ENCODE measurements at regions not wholly inside any gene's neighbourhood (a gene's known extent, or its start where the extent isn't known, plus 50 kb on each side); places are given as distances from the start of the nearest gene placed in this dataset.

DNA sequence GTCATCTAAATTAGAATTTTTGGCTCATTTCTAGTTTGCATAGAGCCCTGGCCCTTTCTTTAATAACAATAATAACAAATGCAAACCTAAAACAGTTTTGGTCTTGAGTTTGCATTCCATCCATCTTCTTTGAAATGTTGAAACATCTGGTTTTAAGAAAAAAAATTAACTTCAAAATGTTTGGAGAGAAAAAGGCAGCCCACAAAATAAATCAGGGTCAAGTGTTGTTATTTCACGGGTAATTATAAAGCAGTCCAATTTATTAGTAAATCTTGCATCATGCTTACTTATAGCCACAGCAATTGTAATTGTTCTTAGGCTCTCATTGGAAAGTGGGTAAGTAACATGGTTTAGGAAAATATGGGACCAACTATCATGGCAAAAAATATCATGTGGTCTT is 247.0 kb upstream of the MEF2C start (continued):
- TF ChIP-seq, protein P1, sequence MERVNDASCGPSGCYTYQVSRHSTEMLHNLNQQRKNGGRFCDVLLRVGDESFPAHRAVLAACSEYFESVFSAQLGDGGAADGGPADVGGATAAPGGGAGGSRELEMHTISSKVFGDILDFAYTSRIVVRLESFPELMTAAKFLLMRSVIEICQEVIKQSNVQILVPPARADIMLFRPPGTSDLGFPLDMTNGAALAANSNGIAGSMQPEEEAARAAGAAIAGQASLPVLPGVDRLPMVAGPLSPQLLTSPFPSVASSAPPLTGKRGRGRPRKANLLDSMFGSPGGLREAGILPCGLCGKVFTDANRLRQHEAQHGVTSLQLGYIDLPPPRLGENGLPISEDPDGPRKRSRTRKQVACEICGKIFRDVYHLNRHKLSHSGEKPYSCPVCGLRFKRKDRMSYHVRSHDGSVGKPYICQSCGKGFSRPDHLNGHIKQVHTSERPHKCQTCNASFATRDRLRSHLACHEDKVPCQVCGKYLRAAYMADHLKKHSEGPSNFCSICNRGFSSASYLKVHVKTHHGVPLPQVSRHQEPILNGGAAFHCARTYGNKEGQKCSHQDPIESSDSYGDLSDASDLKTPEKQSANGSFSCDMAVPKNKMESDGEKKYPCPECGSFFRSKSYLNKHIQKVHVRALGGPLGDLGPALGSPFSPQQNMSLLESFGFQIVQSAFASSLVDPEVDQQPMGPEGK (CRISPR knock-in tag; IDR thresholded peaks at IDR 0.05; ENCODE audit: borderline replicate concordance), result no peak
- TF ChIP-seq ZNF8 (CRISPR knock-in tag; IDR thresholded peaks at IDR 0.05), result no peak
- TF ChIP-seq, protein P2, sequence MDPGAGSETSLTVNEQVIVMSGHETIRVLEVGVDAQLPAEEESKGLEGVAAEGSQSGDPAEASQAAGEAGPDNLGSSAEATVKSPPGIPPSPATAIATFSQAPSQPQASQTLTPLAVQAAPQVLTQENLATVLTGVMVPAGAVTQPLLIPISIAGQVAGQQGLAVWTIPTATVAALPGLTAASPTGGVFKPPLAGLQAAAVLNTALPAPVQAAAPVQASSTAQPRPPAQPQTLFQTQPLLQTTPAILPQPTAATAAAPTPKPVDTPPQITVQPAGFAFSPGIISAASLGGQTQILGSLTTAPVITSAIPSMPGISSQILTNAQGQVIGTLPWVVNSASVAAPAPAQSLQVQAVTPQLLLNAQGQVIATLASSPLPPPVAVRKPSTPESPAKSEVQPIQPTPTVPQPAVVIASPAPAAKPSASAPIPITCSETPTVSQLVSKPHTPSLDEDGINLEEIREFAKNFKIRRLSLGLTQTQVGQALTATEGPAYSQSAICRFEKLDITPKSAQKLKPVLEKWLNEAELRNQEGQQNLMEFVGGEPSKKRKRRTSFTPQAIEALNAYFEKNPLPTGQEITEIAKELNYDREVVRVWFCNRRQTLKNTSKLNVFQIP (CRISPR knock-in tag; IDR thresholded peaks at IDR 0.05; ENCODE audit: borderline replicate concordance, low read depth), result no peak
- no peak for TF ChIP-seq PPARA (CRISPR knock-in tag; IDR thresholded peaks at IDR 0.05; ENCODE audit: borderline replicate concordance)

DNA sequence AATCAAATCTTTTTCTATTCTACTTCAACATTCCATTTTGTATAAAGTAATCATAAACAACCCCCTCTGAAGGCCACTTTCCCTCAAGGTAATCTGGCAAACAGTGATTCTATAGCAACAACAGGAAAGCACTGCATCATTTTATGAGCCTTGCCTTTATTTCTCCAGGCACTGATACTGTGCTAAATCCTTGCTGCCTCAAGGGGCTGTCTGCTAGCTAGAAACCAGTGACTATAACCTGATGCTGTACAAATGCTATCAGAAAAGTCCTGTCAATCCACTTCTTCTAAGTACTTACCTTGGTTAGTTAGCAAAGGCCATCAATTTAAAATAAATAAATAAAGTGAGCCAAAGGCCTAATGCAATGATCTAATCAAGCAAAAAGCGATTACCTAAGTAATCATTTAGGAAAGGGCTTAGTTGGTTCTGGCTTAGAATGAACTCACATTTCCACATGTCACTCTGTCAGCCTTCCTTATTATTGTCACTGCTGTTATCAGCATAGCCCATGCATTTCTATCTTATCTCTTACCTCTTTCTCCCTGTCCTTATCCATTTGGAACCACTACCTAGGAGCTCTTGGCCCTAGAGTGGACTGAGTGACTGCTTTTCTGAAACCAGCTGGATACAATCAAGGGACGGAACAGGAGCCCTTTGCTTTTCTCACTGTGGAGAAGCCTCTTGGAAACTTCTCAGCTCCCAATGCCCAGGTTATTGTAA is 246.1 kb upstream of the MEF2C start:
- no peak for ATAC-seq
- TF ChIP-seq, protein P1 (CRISPR knock-in tag; IDR thresholded peaks at IDR 0.05; ENCODE audit: borderline replicate concordance), result no peak
- no peak for TF ChIP-seq GLIS3 (CRISPR knock-in tag; IDR thresholded peaks at IDR 0.05)
- TF ChIP-seq ESRRG (CRISPR knock-in tag; IDR thresholded peaks at IDR 0.05), result no peak
- TF ChIP-seq SNAI2 (CRISPR knock-in tag; IDR thresholded peaks at IDR 0.05), result no peak
- TF ChIP-seq TOX (CRISPR knock-in tag; IDR thresholded peaks at IDR 0.05; ENCODE audit: borderline replicate concordance), result no peak

DNA sequence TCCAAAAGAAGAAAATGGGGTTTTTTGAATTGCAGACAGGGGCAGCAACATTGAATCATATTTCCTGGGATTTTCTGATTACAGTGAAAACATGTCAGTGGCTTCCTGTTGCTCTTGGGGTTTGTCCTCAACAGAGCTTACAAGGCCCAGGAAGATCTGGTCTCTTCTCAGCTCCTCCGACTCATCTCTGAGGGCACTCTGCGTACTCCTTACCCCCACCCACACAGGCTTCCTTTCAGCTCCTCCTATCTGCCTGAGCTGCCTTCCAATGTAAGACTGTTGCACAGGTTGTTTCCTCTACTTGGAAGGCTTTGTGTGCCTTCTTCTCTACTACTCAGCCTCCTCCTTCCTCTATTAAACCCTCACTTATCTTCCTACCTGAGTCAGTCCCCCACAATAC is 245.1 kb upstream of the MEF2C start:
- peak; percentile 34; the same call in 2 of the 3 replicates for ATAC-seq
- TF ChIP-seq ZC3H10 (CRISPR knock-in tag; IDR thresholded peaks at IDR 0.05) (no peak), RARB (CRISPR knock-in tag; IDR thresholded peaks at IDR 0.05) (no peak), ZFP3 (CRISPR knock-in tag; IDR thresholded peaks at IDR 0.05) (no peak), ESRRG (CRISPR knock-in tag; IDR thresholded peaks at IDR 0.05) (no peak), ZNF565 (CRISPR knock-in tag; conservative IDR thresholded peaks at IDR 0.05; ENCODE audit: low read depth) (no peak), ZNF8 (CRISPR knock-in tag; IDR thresholded peaks at IDR 0.05) (no peak), ISL1 (CRISPR knock-in tag; IDR thresholded peaks at IDR 0.05) (no peak), CSDC2 (CRISPR knock-in tag; IDR thresholded peaks at IDR 0.05) (no peak), PPARA (CRISPR knock-in tag; IDR thresholded peaks at IDR 0.05; ENCODE audit: borderline replicate concordance) (no peak), OSR1 (CRISPR knock-in tag; IDR thresholded peaks at IDR 0.05) (no peak), TCF4 (CRISPR knock-in tag; IDR thresholded peaks at IDR 0.05; ENCODE audit: borderline replicate concordance) (no peak), SNAI2 (CRISPR knock-in tag; IDR thresholded peaks at IDR 0.05) (no peak), ZNF70 (CRISPR knock-in tag; IDR thresholded peaks at IDR 0.05) (no peak), BACH2 (CRISPR knock-in tag; IDR thresholded peaks at IDR 0.05; ENCODE audit: borderline replicate concordance) (no peak)
- TF ChIP-seq, protein P3, sequence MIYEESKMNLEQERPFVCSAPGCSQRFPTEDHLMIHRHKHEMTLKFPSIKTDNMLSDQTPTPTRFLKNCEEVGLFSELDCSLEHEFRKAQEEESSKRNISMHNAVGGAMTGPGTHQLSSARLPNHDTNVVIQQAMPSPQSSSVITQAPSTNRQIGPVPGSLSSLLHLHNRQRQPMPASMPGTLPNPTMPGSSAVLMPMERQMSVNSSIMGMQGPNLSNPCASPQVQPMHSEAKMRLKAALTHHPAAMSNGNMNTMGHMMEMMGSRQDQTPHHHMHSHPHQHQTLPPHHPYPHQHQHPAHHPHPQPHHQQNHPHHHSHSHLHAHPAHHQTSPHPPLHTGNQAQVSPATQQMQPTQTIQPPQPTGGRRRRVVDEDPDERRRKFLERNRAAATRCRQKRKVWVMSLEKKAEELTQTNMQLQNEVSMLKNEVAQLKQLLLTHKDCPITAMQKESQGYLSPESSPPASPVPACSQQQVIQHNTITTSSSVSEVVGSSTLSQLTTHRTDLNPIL (CRISPR knock-in tag; IDR thresholded peaks at IDR 0.05; ENCODE audit: low read depth), result no peak
- TF ChIP-seq, protein P4, sequence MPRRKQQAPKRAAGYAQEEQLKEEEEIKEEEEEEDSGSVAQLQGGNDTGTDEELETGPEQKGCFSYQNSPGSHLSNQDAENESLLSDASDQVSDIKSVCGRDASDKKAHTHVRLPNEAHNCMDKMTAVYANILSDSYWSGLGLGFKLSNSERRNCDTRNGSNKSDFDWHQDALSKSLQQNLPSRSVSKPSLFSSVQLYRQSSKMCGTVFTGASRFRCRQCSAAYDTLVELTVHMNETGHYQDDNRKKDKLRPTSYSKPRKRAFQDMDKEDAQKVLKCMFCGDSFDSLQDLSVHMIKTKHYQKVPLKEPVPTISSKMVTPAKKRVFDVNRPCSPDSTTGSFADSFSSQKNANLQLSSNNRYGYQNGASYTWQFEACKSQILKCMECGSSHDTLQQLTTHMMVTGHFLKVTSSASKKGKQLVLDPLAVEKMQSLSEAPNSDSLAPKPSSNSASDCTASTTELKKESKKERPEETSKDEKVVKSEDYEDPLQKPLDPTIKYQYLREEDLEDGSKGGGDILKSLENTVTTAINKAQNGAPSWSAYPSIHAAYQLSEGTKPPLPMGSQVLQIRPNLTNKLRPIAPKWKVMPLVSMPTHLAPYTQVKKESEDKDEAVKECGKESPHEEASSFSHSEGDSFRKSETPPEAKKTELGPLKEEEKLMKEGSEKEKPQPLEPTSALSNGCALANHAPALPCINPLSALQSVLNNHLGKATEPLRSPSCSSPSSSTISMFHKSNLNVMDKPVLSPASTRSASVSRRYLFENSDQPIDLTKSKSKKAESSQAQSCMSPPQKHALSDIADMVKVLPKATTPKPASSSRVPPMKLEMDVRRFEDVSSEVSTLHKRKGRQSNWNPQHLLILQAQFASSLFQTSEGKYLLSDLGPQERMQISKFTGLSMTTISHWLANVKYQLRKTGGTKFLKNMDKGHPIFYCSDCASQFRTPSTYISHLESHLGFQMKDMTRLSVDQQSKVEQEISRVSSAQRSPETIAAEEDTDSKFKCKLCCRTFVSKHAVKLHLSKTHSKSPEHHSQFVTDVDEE (CRISPR knock-in tag; IDR thresholded peaks at IDR 0.05), result no peak
- TF ChIP-seq, protein P1 (CRISPR knock-in tag; IDR thresholded peaks at IDR 0.05; ENCODE audit: borderline replicate concordance), result no peak
